GM18505 (cell line): ENCODE measurements at regions not wholly inside any gene's neighbourhood (a gene's known extent, or its start where the extent isn't known, plus 50 kb on each side); places are given as distances from the start of the nearest gene placed in this dataset.
"Not testable (repeated sequence)": the region's sequence is repeated elsewhere in the genome, so short reads cannot be mapped to it uniquely, and the experiment has no call there.

Source experiments
- ATAC-seq: cut with Tn5 transposase; IDR thresholded peaks from one replicate; pipeline ENCODE4 v1.9.1; 2021; ENCODE audit not compliant: unreplicated experiment

DNA sequence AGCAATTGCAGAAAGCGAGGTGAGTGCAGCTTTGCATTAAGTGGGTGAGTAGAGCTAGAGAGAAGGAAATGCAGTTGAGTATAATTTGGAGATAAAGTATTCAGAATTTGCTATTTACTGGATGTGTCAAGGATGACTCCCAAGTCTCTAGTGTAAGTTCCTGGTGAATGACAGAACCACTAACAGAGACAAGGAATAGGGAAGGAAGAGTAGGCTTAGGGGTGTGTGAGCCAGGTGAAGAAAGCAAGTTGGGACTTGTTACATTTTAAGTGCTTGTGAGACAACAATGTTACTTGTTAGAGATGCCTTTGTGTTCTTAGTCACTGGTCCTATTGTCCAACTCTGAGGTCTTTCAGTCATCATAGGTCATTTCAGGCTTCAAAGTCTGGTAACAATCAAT, 70.8 kb downstream of the TBC1D26 start:
- ATAC-seq = not testable (repeated sequence)

GRCh38 chr17:15806825-15807224, 74.7 kb downstream of the TBC1D26 start:
- not testable (repeated sequence) for ATAC-seq

DNA sequence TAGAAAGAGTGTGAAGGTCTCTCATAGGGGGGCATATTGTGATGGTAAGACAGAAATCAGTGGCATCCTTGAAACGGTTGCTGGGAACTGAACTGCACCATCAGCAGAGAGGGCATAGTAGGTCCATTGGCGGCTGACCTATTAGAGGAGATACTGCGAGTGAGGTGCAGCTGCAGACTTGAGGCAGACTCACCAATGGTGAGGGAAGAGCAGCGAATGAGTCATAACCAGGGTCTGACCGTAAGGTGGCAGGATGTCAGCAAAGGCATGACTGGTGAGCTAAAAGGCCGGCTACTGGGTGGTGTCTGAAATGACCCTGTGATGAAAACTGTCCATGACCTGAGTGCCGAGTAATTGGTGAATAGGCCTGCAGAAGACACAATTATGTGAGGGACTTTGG, 81.3 kb downstream of the TBC1D26 start:
- not testable (repeated sequence) for ATAC-seq

- not testable (repeated sequence) for ATAC-seq
Observed at GRCh38 chr17:15814003-15814402, 81.9 kb downstream of the TBC1D26 start.

DNA sequence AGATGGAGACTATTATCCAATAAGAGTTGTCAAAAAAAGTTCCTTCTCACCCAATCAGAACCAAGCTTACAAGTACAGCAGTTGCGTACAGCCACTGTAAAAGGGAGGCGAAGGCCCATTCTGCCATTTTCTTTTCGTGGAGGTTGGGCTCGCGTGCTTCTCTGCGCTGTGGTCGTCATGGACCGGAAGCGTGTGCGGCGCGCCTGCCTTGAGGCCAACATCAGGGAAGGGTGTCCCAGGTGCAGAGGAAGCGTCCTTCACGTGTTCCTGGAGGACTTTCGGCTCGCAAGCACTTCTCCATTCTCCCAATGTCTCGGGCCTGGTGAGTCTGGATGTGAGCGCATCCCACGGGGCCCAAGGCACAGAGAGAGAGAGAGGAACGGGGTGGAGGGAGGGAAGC, 85.8 kb downstream of the TBC1D26 start:
- ATAC-seq = not testable (repeated sequence)

DNA sequence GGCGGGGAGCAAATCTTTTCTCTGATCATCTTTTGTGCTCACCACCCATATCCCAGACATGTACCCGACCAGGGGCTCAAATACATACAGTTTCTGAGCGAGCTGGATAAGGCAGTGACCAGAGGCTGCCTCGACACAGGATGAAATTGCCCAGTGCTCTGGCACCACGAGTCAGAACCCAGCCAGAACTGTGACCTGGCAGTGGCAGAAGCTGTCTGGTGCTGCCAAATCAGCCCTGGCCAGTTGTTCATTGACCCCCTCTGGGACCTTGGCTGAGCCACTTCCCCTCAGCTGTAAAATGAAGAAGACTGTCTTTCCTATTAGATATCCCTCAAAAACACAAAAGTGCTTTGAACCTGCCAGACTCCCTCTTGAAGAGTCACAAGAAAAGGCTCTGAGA, 90.2 kb downstream of the TBC1D26 start:
- ATAC-seq = not testable (repeated sequence)

- not testable (repeated sequence) for ATAC-seq
Observed at GRCh38 chr17:15828727-15829314, 96.7 kb downstream of the TBC1D26 start.

- ATAC-seq = not testable (repeated sequence)
Observed at GRCh38 chr17:15830221-15830620, 98.1 kb downstream of the TBC1D26 start.

GRCh38 chr17:15831182-15831581, 99.1 kb downstream of the TBC1D26 start:
- peak; percentile 84 for ATAC-seq

DNA sequence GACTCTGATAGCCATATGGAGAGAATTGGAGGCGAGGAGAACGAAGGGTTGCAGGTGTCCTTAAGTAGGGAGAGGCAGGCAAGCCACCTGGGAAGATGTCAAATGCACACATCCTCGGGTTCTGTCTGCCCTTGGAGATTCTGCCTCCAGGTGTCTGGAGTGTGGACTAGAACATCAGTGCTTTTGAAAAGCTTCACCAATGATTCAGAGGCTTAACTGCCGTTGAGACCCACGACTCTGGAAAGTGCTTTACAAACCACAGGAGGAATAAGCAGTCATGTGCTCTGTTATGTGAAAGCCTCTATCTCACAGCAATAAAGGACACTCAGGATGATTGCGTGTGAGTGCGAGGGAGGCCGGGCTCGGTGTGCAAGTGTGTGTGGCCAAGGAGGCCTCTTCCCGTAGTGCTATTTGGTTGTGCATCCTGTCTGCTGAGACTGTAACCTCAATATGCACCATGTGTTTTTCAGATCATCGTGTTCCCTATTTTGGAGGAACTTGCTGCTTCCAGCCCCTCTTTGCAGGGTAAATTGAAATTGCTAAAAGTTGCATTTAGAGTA, 100.9 kb downstream of the TBC1D26 start:
- ATAC-seq = not testable (repeated sequence)

DNA sequence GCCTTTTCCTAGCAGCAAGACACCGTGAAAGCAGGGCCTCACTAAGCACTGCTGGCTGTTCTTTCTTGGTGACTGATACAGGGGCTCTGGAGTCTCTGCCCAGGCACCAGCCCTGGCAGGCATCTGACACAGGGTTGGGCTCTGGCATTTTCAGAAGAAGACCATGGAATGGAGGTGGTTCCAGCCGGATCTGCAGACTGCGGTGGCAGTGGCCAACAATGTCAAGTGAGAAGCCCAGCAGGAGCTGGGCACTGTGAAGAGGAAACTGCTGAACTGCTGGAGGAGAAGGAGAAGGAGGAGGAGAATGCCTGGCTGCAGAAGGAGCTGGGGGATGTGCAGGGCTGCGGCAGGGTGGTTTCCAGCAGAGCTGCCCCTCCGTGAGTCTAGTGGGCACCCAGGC, 101.8 kb downstream of the TBC1D26 start:
- not testable (repeated sequence) for ATAC-seq

- ATAC-seq = not testable (repeated sequence)
Observed at GRCh38 chr17:15835481-15835880, 103.4 kb downstream of the TBC1D26 start.

DNA sequence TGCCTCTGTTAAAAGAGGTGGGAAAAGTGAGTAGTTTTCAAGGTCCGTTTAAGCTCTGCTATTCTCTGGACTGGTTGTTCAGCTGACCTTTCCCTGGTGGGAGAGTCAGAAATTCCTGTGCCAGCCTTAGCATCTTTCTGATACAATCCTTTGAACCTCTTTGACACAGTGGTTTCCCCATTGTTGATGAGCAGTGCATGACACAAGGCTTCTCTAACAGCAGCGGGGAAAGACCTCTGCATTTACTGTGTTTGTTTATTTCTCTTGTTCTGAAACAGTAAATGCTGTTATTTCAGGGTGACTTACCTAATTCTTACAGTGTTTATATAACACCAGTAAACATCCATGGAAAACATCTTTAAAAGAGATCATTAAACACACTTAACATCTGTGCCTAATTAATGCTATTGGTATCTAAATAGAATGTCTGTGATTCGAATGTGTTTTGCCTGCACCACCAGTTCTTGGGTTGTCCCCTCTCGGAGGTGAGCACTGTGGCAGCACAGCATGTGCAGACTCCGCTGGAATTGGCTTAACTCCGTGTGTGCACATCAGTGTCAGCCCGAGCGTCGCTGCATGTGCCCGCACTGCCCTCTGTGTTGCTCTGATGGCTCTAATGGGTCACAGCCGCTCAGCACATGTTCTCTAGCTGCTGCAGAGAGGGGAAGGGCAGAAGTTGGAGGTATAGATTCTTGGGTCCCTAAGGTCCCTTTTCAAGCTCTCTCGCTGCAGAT, 104.3 kb downstream of the TBC1D26 start:
- ATAC-seq = not testable (repeated sequence)

- not testable (repeated sequence) for ATAC-seq
Observed at GRCh38 chr17:15836991-15837390, 104.9 kb downstream of the TBC1D26 start.

DNA sequence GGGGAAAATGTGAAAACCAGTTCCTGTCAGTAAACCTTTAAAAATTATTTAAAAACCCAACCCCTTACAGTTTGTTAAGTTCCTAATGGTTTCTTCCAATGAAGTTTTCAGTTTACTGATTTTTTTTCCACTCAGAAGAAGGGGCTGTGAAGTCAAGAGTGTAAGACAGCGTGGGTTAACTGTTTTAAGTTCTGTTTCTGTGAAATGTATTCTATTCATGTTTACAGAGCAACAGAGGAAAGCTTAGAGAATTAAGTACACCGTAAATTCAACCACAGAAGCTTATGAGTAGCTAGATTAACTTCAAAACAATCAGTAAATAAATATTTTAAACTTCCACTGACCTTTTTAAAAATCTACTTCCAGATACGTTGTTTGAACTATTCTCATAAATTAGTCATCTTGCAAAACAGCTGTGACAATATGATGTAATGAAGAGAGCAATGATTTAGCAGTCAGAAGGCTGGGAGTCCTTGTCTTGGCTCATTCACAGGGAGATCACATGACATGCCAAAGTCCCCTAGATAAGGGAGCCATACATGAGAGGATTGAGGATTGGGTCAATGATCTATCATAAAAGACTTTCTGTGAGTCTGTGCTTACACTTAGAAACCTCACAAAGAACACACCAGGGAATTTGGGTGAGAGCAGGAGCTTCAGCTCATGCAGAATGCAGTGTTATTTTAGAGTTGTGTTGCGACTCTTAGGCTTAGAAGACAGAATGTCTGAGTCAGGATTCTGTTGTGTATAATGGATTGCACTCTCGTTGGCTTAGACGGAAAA, 97.3 kb upstream of the ADORA2B start:
- ATAC-seq = not testable (repeated sequence)

DNA sequence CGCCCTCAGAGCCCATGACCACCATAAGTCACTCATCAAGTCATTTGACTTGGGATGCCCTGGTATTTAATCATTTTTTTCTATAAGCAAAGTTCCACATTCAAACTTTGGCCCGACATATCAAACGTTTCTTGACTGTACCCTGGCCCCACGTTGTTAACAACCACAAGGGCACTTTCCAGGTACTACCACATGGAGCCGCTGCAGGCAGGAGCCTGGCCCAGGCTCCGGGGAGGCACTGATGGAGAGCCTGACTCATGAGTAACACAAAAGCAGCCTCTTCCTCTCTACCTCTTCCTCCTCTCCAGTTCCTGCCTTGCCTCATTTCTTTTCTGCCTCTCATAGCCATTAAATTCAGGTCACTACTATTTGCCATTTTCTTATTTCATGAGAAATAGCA, 95.9 kb upstream of the ADORA2B start:
- not testable (repeated sequence) for ATAC-seq

DNA sequence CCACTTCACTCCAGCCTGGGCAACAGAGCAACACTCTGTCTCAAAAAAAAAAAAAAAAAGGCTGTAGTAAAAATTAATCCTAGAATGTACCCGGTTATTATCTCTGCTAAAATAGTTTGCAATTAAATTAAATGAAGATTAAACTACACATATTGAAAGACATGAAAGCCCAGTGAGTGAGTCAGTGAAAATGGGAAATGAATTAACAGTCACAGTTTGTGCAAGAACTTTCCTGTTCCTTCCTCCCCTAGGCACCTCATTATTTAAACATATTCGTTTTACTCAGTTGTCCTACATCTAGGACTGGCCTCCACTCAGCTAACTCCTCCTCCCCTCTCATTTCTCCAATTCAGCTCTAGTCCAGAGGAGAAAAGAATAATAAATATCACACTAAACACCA, 94.9 kb upstream of the ADORA2B start:
- ATAC-seq = not testable (repeated sequence)

- not testable (repeated sequence) for ATAC-seq
Observed at GRCh38 chr17:15850687-15851086, 94.2 kb upstream of the ADORA2B start.

DNA sequence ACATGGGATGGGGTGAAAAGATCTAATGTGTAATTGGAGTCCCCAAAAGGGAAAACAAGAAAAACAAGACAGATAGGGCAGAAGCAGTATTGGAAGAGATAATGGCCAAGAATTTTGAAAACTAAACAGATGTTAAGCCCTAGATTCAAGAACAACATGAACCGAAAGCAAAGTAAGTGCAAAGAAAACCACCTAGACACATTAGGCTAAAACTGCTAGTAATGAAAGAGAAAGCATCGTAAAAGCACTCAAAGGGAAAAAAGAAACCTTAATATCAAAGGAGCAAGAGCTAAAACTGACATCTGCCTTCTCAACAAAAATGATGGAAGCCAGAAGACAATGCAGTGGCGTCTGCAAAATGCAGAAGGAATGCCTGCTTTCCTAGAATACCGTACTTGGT, 92.1 kb upstream of the ADORA2B start:
- ATAC-seq = not testable (repeated sequence)

- not testable (repeated sequence) for ATAC-seq
Observed at GRCh38 chr17:15856191-15856590, 88.7 kb upstream of the ADORA2B start.

- ATAC-seq = not testable (repeated sequence)
Observed at GRCh38 chr17:15856745-15857144, 88.2 kb upstream of the ADORA2B start.
